ENCODE measurements at regions not wholly inside any gene's neighbourhood (a gene's known extent, or its start where the extent isn't known, plus 50 kb on each side); places are given as distances from the start of the nearest gene placed in this dataset.
A peak's percentile ranks its signal among the peaks of the same experiment; 100 is the strongest.

DNA sequence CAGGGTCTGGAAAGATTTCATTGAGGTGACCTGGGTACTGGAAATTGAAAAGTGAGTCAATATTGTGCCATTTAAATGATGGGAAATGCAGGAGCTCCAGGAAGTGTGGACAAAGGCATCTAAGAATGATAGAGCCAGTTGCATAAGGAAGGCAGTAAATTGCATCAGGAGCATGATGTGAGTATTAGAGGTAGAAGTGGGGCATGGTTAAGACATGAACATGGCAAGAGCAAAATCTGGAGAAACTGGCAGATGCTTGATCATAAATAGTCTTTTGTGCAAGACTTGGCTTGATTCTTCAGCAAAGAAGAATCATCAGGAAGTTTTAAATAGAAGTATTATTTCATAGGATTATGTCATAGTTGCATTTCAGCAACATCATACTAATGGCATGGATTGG, 157.4 kb upstream of the PUM3 start:
- Histone ChIP-seq H3K4me3 (ENCODE audit: low read depth, low read length) (no peak overlapping the region), H3K27ac (ENCODE audit: extremely low read depth, low read depth, low read length) (no peak overlapping the region), H3K36me3 (ENCODE audit: control insufficient read depth in 2 of 2, insufficient read depth in 1 of 2, low read length in 2 of 2) (no peaks in the 10 kb centered on the region), H3K9me3 (ENCODE audit: control insufficient read depth, insufficient read depth, low read depth, low read length) (no peaks in the 10 kb centered on the region), H3K4me1 (ENCODE audit: control insufficient read depth, insufficient read depth, low read length) (no peaks in the 10 kb centered on the region)
- ChIA-PET CTCF (no interaction called here), POLR2A (no interaction called here)
- TF ChIP-seq ZNF660 (tag by site-specific recombination; IDR thresholded peaks at IDR 0.05), result 0 out of 2 replicates have a peak, but pooled peaks have one; percentile 16
- TF ChIP-seq TRIM28 (IDR thresholded peaks at IDR 0.05; ENCODE audit: borderline replicate concordance, low read length), result no peak

DNA sequence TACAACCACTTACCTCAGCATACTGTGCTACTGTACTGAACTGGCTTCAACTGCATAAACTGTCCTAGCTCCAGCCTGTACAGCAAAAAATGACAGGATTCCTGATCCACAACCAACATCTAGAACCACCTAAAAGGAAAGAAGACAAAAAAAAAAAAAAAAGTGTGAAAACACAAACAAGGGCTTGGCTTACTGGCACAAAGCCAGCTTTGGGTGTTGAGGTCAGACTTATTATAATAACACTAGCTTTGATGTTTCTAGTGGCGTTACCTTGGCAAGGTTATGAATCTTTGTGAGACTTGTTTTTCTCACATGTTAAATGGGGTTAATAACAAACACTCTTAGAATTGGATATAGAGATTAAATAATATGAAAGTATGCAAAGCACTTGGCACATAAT, 148.5 kb upstream of the PUM3 start:
- POLR2A ChIA-PET, result interaction anchor here (0.7 kb wide), 1 partner anchor 1728 kb away, joined by 4 read pairs; no protein-coding TSS in a partner anchor
- TF ChIP-seq ZBTB10 (tag by site-specific recombination; IDR thresholded peaks at IDR 0.05) (no peak), ZNF362 (tag by site-specific recombination; IDR thresholded peaks at IDR 0.05) (0 out of 2 replicates have a peak, but pooled peaks have one; percentile 18), ZNF624 (tag by site-specific recombination; IDR thresholded peaks at IDR 0.05) (no peak), ZNF324 (tag by site-specific recombination; IDR thresholded peaks at IDR 0.05) (no peak)
- Histone ChIP-seq H3K27ac (ENCODE audit: extremely low read depth, low read depth, low read length) (no peak overlapping the region), H3K4me1 (ENCODE audit: control insufficient read depth, insufficient read depth, low read length) (no peaks in the 10 kb centered on the region), H3K4me3 (ENCODE audit: low read depth, low read length) (no peak overlapping the region), H3K36me3 (ENCODE audit: control insufficient read depth in 2 of 2, insufficient read depth in 1 of 2, low read length in 2 of 2) (no peaks in the 10 kb centered on the region), H3K9me3 (ENCODE audit: control insufficient read depth, insufficient read depth, low read depth, low read length) (no peaks in the 10 kb centered on the region)
- CTCF ChIA-PET, result interaction anchor here (1.7 kb wide), 1 partner anchor 134 kb away, joined by 4 read pairs; no protein-coding TSS in a partner anchor

DNA sequence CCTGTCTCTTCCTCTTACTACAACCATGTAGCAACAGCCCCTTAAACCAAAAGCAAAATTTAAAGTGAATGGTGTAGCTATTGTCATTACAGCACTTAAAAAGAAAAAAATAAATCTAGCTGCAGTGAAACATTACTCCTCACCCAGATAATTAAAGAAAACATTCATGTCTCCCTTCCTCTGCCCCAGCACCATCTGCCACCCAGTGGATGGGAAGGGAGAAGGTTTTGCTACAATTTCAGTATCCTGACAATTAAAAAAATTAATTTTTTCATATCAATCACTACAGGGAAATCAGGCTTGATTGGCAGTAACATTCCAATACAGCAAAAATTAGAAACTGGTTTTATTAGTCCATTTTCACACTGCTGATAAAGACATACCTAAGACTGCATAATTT, 147.4 kb upstream of the PUM3 start:
- Histone ChIP-seq H3K36me3 (ENCODE audit: control insufficient read depth in 2 of 2, insufficient read depth in 1 of 2, low read length in 2 of 2) (no peaks in the 10 kb centered on the region), H3K4me1 (ENCODE audit: control insufficient read depth, insufficient read depth, low read length) (no peaks in the 10 kb centered on the region), H3K9me3 (ENCODE audit: control insufficient read depth, insufficient read depth, low read depth, low read length) (no peaks in the 10 kb centered on the region), H3K4me3 (ENCODE audit: low read depth, low read length) (no peak overlapping the region), H3K27ac (ENCODE audit: extremely low read depth, low read depth, low read length) (no peak overlapping the region)
- ChIA-PET POLR2A (no interaction called here), CTCF (interaction anchor here (0.7 to 1.7 kb wide), 2 partner anchors 133 to 816 kb away, joined by 4 read pairs; no protein-coding TSS in a partner anchor)
- no peak for TF ChIP-seq ZNF792 (tag by site-specific recombination; IDR thresholded peaks at IDR 0.05)

- TF ChIP-seq ZNF660 (tag by site-specific recombination; IDR thresholded peaks at IDR 0.05) (no peak), ZNF302 (tag by site-specific recombination; IDR thresholded peaks at IDR 0.05; ENCODE audit: low read depth) (no peak), ZNF362 (tag by site-specific recombination; IDR thresholded peaks at IDR 0.05) (no peak), ZNF549 (tag by site-specific recombination; IDR thresholded peaks at IDR 0.05) (no peak)
- TF ChIP-seq, protein P1, sequence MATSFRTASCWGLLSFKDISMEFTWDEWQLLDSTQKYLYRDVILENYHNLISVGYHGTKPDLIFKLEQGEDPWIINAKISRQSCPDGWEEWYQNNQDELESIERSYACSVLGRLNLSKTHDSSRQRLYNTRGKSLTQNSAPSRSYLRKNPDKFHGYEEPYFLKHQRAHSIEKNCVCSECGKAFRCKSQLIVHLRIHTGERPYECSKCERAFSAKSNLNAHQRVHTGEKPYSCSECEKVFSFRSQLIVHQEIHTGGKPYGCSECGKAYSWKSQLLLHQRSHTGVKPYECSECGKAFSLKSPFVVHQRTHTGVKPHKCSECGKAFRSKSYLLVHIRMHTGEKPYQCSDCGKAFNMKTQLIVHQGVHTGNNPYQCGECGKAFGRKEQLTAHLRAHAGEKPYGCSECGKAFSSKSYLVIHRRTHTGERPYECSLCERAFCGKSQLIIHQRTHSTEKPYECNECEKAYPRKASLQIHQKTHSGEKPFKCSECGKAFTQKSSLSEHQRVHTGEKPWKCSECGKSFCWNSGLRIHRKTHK (tag by site-specific recombination; IDR thresholded peaks at IDR 0.05), result no peak
- H3K4me1 ChIP-seq (ENCODE audit: control insufficient read depth, insufficient read depth, low read length), result no peaks in the 10 kb centered on the region
- no peaks in the 10 kb centered on the region for H3K36me3 ChIP-seq (ENCODE audit: control insufficient read depth in 2 of 2, insufficient read depth in 1 of 2, low read length in 2 of 2)
- no peak overlapping the region for H3K4me3 ChIP-seq (ENCODE audit: low read depth, low read length)
- ChIA-PET POLR2A (no interaction called here), CTCF (no interaction called here)
- no peak overlapping the region for H3K27ac ChIP-seq (ENCODE audit: extremely low read depth, low read depth, low read length)
- no peaks in the 10 kb centered on the region for H3K9me3 ChIP-seq (ENCODE audit: control insufficient read depth, insufficient read depth, low read depth, low read length)
Observed at GRCh38 chr9:2987679-2988078, 143.8 kb upstream of the PUM3 start.

All from HEK293 (cell line).